HUDEP-2 (cell line): ENCODE measurements at regions not wholly inside any gene's neighbourhood (a gene's known extent, or its start where the extent isn't known, plus 50 kb on each side); places are given as distances from the start of the nearest gene placed in this dataset.
"Not testable (repeated sequence)": the region's sequence is repeated elsewhere in the genome, so short reads cannot be mapped to it uniquely, and the experiment has no call there.

Experiments
- DNase-seq, 76 experiments: peaks; one replicate each; lab custom pipeline; 2025; ENCODE audit not compliant: unreplicated experiment in 76 of 76; lab: John Stamatoyannopoulos, UW

DNA sequence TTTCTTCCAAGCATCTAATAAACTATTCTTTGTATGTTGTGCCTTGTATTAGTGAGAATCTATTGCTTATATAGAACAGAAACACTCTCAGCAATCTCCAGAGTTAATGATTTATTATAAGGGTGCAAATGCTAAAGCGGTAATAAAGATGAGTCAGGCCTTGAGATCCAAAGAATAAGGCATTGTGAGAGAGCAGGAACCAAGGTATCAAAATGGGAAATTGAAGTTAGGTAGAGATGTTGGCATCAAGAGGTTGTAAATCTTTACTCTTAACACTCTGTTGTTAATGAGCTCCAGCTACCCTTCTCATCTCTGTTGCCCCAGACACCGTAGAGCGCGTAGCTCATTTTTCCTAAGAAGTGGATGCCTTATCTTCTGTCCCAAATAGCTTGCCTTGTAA lies 375.2 kb downstream of the ARL4A start:
- no peak for DNase-seq

GRCh38 chr7:13067036-13067435 lies 379.6 kb downstream of the ARL4A start:
- DNase-seq = no peak

DNA sequence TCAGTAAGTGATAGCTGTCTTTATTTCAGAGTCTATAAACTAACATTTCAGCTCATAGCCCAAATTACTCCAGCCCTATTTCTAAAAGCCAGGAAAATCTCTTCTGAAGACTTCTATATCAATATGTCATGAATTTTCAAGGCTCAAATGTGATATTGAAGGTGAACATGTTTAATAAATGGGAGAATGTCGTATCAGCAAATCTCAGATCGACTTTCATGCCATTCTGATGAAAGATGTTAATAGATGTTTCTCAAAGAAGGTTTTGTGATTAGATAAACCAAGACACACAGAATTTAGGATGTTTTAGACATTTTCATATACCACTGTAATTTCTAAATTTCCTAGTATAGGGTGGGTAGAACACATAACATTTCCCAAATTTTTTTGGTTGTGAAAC lies 380.6 kb downstream of the ARL4A start:
- DNase-seq = no peak

GRCh38 chr7:13069841-13070240 lies 382.4 kb downstream of the ARL4A start:
- no peak for DNase-seq

DNA sequence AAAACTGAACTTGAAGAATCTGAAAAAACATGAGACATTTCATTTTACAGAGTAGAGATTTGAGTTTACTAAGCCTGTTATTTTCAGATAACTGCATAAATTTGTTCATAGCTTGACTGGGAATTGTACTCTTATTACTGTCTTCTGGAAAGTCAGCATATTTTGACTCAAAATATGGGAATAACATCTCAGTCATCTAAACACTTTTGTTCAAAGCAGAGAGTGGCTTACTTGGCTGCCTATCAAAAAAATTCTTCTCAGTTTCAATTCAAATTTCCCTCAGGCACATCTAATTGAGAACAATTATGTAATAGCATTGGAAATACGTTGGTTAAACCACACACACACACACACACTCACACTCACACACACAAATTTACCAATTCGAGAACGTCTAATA lies 384.6 kb downstream of the ARL4A start:
- DNase-seq = no peak

GRCh38 chr7:13077466-13077865 lies 390.0 kb downstream of the ARL4A start:
- no peak for DNase-seq

DNA sequence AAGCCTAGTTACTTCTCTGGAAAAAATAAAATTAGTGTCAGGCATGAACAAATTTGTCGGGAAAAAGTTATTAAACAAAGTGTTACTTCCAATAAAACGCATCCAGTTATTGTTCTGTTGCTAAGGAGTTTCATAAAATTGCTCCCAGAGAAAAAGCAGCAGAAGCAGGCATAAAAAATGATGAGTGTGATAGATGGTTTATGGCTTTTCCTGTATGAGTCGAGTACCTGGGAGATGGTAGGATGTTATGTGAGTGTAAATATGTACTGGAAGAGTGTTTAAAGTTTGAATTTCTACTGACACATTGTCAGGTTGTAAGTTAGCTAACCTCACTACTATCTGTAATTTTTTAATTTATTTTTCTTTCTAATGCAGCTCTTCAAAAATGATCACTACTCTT lies 390.7 kb downstream of the ARL4A start:
- no peak for DNase-seq

DNA sequence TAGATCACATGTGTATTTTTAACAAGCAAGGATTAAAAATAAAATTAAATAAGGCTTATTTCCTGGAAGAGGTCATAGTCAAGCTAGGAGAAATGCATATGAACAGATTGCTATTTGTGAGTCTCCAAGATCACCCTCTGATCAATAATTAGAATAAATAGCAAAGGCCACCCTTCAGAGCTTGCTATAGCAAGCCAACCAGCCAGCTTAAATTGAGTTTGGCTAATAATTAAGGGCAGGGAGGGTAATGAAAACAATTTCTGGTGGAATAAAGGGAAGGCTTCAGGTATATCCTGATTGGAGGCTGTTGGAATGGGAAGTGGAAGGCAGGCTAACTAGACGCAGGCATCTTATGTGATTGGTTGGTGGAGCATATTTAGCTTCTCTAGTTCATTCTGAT lies 403.5 kb downstream of the ARL4A start:
- no peak for DNase-seq

GRCh38 chr7:13091974-13092707 lies 404.7 kb downstream of the ARL4A start:
- DNase-seq = no peak

DNA sequence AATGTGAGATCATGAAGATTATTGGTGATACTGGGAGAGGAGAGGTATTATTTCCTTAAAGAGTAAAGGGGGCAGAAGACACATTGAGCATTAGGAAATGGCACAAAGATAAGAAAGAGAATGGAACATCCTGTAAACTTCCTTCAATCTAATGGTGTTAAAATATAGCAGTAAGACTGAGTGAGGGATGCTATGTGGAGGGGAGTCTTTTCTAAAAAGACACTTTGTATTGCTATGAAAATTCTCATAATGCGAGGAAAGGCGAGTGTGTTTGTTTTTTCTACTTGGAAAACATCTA lies 405.2 kb downstream of the ARL4A start:
- DNase-seq = no peak

DNA sequence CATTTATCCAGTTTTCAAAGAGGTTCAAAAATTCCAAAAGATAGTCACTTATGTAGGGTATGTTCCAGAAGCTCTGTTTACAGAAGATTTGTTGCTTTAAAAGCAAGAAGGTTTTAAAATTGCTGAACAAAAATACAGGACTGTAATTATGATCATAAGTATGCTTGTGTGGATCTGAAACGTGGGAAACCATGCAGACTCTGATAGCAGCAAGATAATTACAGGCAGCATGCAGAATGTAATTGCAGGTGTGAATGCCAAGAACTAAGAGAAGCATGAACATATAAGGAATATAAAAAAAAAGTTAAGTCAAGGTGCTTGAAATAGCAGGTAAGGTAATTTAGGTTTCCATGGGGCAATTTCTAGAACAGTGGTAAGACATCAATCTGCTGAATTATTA lies 405.7 kb downstream of the ARL4A start:
- DNase-seq = no peak

DNA sequence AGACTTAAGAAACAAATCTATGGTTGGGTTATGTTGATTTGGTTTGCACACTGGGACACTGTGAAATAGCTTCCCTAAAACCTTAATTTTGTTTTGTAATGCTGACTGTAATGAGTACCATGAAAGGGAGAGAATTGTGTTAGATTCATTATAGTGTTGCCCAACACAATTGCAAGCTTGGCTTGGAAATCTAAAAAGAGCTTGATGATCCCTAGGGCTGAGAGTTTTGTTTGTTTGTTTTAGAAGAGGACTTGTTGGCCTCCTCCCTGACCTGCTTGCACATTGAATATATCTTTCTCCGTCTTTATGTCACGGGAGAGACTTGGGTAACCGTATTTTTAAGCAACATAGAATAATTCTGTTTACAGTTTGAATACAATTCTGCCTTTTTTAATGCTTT lies 410.1 kb downstream of the ARL4A start:
- DNase-seq = no peak

DNA sequence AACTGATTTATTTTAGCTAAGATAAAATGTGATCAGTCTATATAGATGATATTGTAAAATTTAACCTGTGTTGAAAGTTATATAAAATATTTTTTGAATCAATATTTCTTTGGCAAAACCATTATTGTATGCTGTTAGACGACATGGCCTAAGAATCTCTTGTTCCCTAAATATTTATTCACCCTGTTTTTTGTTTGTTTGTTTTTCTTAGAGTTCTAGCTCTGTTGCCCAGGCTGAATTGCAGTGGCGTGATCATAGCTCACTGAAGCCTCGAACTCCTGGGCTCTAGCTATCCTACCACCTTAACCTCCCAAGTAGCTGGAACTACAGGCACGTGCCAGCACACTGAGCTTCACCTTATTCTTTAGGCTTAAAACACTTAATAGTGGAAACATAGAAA lies 410.7 kb downstream of the ARL4A start:
- no peak for DNase-seq

DNA sequence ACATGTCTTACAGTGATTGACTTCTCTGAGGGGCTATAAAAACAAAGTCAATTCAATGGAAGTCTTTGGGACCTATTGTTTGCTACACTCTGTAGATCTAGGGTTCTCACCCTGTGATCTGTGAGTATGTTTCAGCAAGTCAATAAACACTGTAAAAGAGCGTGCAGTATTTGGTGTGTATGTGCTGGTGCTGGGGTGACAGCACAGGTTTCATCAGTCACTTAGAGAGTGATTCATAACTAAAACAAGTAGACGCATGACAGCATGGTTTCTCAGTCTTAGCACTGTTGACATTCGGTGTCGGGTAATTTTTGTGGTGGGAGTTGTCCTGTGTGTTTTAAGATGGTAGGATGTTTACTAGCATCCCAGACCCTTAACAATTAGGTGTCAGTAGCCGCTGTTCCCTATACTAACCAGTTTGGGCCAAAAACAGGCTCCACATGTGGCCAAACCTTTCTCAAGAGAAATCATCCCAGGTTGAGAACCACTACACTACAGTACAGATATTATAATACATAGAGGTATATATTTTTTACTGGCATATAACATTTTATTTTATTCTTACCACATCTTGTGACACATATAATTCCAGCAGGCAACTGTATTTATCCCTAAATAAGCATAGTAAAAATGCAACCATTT lies 411.8 kb downstream of the ARL4A start:
- no peak for DNase-seq

DNA sequence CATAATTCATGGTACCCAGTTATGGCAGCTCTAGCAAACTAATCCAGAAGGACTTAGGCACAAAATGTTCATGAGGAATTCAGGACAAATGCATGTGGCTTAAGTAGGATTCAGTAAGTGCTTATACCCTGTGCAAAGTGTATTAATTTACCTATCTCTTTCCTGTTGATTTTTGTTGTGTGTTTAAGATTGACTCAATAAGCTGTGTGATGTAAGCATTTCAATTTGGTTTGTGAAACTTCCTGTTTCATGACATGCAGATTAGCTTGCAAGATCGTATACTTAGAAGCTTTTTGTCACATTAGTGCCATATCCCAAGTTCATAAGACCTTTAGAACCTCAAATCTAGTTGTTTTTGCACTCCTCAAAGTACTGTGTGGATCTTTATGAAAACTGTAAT lies 416.7 kb downstream of the ARL4A start:
- no peak for DNase-seq

DNA sequence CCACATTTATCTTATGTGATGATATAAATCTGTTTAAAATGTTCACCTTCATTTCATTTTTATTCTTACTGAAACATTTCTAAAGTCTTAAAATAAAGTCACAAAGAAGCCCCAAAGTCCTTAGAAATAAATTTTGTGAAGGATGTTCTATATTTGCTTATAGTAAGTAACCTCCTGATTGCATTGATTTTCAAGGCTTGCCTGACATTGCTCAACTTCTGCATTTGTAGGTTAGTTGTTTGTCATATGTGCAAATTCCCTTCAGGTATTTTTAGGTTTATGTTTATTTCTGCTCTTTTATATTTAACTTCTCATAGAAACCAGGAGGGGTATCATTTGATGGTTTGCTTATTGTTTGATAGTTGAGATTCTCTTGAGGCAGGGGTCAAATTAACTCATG lies 417.8 kb downstream of the ARL4A start:
- DNase-seq = no peak

DNA sequence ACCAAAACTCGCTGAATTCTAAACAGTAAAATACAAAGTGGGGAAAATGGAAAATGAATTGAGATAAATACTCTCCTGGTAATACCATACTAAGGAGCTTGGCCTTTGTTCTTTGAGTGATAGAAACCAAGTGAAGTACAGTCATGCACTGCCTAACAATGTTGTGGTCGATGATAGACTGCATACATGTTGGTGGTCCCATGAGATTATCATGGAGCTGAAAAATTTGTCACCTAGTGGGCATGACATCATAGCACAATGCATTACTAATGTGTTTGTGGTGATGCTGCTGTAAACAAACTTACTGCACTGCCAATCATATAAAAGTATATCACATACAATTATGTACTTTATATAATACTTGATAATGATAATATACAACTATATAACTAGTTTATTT lies 419.1 kb downstream of the ARL4A start:
- DNase-seq = no peak

- DNase-seq = no peak
Measured at GRCh38 chr7:13107291-13107690, 419.9 kb downstream of the ARL4A start.

DNA sequence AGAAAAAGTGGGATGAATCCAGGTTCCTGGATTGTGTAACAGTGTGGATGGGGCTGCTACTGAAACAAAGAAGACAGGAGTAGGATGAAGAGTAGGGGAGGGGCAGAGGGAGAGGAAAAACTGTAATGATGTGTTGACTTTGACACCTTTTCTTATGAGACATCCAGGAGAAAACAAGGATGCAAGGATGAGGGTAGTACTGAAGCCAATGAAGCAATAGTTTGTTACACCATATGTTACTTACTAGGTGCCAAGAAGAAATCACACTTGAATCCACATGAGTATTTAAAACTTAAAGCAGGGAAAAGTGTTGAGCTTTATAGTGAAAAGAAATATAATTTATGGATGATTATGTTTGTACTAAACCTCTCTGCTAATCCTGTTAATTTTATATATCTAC lies 420.6 kb downstream of the ARL4A start:
- no peak for DNase-seq

DNA sequence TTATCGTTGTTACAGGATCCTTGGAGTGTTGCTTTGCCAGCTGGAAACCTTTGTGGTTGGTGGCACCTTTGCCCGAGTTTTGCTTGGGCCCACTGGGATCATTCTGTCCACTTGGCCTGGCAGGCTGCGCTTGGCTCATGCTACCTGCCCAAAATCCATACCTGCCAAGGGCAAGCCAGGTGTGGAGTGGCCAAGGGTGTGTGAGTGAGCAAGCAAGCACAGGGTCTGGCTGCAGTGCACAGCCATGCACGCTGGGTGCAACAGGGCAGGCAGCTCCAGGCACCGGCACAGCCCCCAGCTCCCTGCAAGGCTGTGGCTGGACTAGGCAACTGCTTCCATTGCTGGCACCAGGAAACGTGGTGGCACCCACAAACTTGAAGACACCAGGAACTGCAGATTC lies 421.8 kb downstream of the ARL4A start:
- no peak for DNase-seq

- no peak for DNase-seq
Measured at GRCh38 chr7:13110107-13110506, 422.7 kb downstream of the ARL4A start.

- DNase-seq = no peak
Measured at GRCh38 chr7:13111230-13111629, 423.8 kb downstream of the ARL4A start.

- not testable (repeated sequence) for DNase-seq
Measured at GRCh38 chr7:13114240-13114639, 426.8 kb downstream of the ARL4A start.
